ENCODE measurements at regions not wholly inside any gene's neighbourhood (a gene's known extent, or its start where the extent isn't known, plus 50 kb on each side); places are given as distances from the start of the nearest gene placed in this dataset.
A peak's percentile ranks its signal among the peaks of the same experiment; 100 is the strongest.
"Not testable (repeated sequence)": the region's sequence is repeated elsewhere in the genome, so short reads cannot be mapped to it uniquely, and the experiment has no call there.

DNA sequence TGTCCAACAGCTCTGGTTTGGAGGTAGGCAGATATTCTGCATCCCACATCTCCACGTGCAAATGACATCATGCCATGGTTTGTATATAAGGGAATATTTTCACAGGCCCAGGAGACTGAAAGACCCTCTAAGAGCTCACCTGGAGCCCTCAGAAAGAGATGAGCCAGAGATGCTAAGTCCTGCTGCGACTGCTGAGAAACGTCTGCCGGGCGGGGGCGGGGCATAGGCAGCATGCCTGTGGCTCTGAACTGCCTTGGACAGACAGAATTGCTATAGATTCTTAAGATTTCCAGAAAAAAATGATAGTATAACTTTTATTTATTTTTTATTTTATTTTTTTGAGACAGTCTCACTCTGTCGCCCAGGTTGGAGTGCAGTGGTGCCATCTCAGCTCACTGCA is 64.2 kb upstream of the METTL9 start:
- DNase-seq = not testable (repeated sequence)

DNA sequence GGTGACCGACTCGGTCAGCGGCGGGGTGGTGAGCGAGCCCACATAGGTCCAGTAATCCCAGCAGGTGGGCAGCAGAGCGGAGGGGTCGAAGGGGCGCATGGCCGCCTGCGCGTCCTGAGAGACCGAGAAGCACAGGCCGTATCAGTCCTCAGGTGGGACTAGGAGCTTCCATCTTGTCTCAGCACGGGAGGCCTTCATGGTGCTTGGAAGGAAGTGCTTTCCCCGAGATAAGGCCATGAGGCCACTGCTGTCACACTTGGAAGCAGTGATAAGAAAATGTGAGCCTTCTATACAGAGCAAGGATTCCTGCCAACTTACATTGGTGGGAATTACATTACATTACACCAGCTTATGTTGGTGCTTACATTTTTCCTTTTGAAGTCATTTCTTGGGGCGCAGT is 62.6 kb upstream of the METTL9 start:
- not testable (repeated sequence) for DNase-seq

DNA sequence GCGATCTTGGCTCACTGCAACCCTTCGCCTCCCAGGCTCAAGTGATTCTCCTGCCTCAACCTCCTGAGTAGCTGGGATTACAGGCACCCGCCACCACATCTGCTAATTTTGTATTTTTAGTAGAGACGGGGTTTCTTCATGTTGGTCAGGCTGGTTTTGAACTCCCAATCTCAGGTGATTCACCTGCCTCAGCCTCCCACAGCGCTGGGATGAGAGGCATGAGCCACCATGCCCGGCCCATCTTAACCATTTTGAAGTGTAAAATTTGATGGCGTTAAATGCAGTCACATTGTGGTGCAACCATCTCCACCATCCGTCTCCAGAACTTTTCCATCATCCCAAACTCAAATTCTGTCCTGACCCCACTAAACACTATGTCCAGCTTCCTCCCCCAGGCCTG is 61.8 kb upstream of the METTL9 start:
- not testable (repeated sequence) for DNase-seq

GRCh38 chr16:21539107-21539618 is 60.2 kb upstream of the METTL9 start:
- DNase-seq = not testable (repeated sequence)

GRCh38 chr16:21540770-21541433 is 58.5 kb upstream of the METTL9 start:
- DNase-seq = peak in 3 of 5 experiments; percentile 43 to 79 (median 78)

- peak in 1 of 5 experiments; percentile 77 for DNase-seq
These were observed 57.7 kb upstream of the METTL9 start for GRCh38 chr16:21541611-21542051.

GRCh38 chr16:21542075-21542474 is 57.3 kb upstream of the METTL9 start:
- DNase-seq = not testable (repeated sequence)

DNA sequence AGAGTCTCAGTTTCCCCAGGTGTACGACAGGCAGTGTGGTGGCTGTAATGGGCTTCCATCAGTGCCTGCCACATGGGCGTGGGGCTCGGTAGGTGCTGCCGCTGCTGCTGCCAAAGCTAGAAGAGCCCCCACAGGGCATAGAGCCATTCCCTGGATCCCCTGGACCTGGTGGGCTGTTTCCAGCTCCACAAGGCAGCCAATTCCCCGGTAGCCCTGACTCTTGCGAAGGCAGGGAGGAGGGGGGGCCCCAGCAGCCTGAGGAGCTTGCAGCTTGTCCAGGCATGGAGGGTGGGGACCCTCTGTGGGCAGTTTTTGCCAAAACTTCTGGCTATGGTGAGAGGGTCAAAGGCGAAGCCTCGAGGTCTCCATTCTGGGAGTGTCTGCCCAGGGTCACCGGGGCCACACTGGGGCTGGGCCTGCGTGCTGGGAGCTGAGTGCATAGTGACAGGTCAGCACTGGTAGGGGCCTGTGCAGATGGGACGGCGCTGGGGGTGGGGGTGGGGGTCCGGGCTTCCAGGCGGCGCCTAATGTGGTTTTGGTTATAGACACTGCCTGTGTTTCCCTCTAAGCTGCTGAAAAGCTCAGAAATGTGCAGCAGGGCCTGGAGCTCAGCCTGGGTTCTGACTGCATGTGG is 56.8 kb upstream of the METTL9 start:
- DNase-seq = not testable (repeated sequence)

- not testable (repeated sequence) for DNase-seq
These were observed 56.1 kb upstream of the METTL9 start for GRCh38 chr16:21543151-21543836.

DNA sequence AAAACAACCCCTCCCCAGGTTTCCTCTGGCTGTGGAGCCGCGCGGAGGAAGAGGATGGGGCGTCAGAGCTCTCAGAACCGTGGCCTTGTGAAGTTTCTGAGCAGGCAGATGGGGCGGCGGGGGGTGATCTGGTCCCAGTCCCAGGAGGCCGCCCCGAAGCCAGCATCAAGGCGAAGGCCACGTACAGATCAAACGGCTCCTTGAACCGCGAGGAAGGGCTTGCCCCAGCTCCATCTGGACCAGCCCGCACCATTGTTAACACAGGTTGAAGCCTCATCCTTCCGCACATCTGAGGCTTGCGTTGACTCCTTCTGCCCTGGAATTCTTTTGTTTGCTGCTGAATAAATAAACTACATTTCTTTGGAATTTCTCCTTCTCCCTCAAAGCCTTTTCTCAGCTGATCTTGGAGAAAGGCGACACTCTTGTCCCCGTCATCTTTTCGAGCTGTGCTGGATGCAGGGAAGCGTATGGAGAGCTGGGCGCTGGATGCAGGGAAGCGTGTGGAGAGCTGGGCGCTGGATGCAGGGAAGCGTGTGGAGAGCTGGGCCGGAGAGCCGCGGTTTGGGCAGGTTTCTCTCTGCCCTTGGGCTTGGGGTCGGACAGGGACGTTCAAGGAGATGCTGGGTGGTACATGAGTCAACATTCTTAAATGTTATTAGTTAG is 53.6 kb upstream of the METTL9 start:
- DNase-seq = not testable (repeated sequence)

- DNase-seq = not testable (repeated sequence)
These were observed 50.0 kb upstream of the METTL9 start for GRCh38 chr16:21549396-21549795.
